GM18519 (cell line): ENCODE measurements at regions not wholly inside any gene's neighbourhood (a gene's known extent, or its start where the extent isn't known, plus 50 kb on each side); places are given as distances from the start of the nearest gene placed in this dataset.
"Not testable (repeated sequence)": the region's sequence is repeated elsewhere in the genome, so short reads cannot be mapped to it uniquely, and the experiment has no call there.

ENCODE experiments used
- ATAC-seq: cut with Tn5 transposase; IDR thresholded peaks from one replicate; pipeline ENCODE4 v1.9.1; 2021; ENCODE audit warnings: mild to moderate bottlenecking, moderate library complexity; ENCODE audit not compliant: unreplicated experiment, low FRiP score

- no peak for ATAC-seq
These were observed 643.5 kb upstream of the ID4 start for GRCh38 chr6:19193624-19194023.

DNA sequence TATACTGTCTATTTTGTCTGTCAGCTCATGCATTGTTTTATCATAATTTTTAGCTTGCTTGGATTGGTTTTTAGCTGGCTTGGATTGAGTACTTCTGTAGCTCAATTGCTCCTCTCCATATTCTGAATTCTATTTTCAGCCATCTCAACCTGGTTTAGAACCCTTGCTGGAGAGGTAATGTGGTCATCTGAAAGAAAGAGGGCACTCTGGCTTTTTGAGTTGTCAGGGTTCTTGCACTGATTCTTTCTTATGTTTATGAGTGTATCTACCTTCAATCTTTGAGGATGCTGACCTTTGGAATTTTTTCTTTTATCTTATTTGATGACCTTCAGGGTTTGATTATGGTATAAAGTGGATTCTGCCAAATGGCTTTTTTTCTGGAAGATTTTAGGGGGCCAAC is 632.7 kb upstream of the ID4 start:
- ATAC-seq: no peak

GRCh38 chr6:19205076-19205475 is 632.1 kb upstream of the ID4 start:
- ATAC-seq: no peak

DNA sequence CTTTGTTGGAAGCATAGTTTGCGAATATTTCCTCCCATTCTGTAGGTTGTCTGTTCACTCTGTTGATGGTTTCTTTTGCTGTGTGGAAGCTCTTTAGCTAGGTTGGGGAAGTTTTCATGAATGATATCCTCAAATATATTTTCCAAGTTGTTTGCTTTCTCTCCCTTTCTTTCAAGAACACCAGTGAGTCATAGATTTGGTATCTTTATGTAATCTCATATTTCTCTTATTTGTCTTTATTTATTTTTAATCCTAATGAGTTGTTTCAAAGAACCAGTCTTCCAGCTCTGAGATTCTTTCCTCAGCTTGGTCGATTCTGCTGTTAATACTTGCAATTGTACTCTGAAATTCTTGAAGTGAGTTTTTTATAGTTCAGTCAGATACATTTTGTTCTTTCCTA is 628.0 kb upstream of the ID4 start:
- ATAC-seq: no peak

DNA sequence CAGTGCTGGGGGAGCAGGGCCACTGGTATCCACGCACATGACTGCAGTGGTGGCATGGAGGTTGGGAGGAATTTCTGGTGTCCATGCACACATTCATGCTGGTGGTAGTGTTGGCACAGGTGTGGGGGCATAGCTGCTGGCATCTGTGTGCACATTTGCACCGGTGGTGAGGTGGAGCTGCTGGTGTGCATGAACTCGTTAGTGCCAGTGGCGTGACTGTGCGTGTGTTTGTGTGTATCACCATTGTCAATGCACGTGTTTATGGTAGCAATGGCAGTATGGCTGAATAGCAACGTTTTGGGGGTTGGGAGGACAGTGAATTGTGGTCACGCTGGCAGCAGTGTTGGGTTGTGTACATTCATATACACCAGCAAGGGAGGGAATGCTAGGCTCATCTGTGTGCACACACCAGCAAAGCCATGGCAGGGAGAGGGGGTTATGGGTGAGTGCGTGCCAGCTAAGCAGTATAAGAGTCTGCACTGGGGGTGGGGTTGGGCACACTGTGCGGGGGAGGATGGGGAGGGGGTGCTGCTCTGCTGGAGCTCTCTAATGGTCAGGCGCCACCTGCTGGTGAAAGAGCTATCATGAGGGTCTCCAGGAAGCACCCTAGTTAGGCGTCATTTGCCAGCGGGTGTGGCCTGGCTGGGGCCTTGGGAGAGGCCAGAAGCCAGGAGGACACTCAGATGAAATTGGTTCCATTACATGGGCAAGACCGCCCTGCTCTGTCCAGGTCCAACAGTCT is 626.1 kb upstream of the ID4 start:
- no peak for ATAC-seq

GRCh38 chr6:19214231-19214630 is 622.9 kb upstream of the ID4 start:
- ATAC-seq: no peak

DNA sequence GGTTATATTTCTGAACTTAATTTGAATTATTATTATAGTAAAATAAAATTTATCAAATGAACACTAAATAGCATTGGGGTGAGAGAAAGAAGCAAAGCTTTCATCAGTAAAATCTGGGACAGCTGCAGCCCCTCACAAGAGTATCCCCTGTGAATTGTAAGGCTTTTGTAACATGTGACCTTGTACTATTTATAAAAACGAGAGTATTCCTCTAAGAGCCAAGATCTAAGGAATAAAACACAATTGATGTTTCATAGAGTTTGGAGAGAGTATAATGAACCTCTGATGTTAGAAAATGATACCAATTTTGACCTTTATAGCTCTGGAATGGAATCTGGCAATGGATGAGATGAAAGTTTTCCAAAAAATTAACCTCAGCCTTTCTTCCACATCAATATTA is 617.2 kb upstream of the ID4 start:
- no peak for ATAC-seq

- no peak for ATAC-seq
These were observed 605.1 kb upstream of the ID4 start for GRCh38 chr6:19231878-19232561.

DNA sequence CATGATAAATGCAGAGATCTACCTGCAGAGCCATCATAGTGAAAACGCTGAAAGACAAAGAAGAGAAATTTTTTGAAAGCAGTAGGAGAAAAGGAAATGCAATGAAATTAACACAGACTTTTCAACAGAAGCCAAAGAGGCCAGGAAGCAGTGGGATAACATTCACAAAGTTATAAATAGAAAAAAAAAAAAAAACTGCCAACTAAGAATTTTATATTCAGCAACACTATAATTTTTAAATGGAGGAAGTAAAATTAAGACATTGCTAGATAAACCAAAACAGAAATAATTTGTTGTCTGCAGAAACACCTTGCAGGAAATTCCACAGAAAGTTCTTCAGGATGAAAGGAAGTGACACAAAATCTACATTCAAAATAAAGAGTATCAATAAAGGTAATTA is 591.5 kb upstream of the ID4 start:
- no peak for ATAC-seq

GRCh38 chr6:19247181-19247580 is 590.0 kb upstream of the ID4 start:
- ATAC-seq: not testable (repeated sequence)

- ATAC-seq: not testable (repeated sequence)
These were observed 581.0 kb upstream of the ID4 start for GRCh38 chr6:19256123-19256522.

GRCh38 chr6:19261642-19262041 is 575.5 kb upstream of the ID4 start:
- no peak for ATAC-seq

DNA sequence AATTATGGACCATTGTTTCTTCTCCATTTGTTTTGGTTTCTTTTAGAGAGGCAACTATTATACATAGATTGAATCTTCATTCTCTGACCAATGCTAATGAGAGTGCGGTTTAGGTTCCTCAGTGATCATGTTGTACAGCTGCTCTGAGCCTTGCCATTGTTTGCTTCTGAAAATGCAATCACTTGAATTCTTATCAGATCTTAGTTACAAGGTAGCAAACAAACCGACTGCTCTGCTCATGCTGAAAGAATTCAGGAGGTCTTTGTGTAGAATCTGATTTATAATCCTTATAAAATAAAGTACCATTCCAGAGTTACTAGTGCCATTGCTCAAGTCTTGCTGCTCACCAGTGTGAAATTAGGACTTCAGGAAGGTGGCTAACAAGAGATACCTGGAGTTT is 569.1 kb upstream of the ID4 start:
- ATAC-seq: no peak

DNA sequence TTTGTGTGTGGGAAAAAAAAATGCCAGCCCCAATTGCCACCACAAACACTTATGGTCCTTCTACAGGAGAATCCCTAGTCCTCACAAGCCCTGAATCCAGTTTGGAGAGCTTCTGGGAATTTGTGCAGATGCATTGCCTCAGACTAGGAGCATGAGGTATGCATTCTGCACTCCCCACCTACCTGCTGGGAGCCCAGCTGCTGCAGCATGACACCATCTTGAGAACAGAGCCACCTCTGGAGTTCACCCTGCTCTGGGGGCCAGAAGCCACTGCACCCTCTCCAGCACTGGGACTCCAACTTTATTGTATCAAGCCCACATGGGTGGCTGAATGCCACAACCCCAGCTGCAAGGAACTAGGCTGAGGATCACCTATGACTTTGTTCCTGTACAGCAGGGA is 568.5 kb upstream of the ID4 start:
- no peak for ATAC-seq

DNA sequence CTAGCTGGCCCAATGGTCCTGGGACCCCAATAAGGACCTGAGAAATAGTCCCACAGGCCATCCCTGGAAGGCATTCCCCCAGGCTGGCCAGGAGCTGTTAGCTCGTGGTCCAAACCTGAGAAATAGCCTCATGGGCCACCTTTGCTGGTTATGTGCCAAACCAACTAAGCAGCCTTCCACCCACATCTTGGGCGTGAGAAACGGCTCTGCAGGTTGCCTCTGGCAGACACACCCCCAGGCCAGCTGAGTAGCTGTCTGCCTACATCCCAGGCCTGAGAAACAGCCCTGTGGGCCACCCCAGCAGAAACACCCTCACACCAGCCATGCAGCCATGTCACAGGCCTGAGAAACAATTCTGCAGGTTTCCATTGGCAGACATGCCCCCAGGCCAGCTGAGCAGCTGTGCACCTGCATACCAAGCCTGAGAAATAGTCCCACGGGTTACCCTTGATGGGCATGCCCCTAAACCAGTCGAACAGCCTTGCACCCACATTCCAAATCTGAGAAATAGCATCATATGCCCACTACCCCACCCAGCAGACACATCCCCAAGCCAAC is 567.8 kb upstream of the ID4 start:
- ATAC-seq: no peak

GRCh38 chr6:19270616-19271015 is 566.6 kb upstream of the ID4 start:
- no peak for ATAC-seq

DNA sequence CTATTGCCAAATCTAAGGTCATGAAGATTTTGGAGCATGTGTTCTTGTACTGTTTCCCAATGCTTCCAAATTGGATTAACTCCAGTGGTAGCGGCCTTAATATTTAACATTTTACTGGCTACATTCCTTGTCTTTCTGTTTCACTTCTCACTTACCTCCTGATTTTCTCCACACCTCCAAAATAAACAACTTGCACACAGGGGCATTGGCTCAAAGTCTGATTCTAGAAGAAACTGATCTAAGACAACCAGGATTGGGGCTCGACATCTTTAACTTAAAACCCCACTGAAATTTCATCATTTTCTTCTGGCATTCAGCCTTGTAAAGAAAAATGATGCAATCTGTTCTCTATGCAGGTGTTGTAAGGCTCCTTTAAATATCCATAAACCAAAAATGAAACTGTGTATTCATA is 557.9 kb upstream of the ID4 start:
- ATAC-seq: no peak

DNA sequence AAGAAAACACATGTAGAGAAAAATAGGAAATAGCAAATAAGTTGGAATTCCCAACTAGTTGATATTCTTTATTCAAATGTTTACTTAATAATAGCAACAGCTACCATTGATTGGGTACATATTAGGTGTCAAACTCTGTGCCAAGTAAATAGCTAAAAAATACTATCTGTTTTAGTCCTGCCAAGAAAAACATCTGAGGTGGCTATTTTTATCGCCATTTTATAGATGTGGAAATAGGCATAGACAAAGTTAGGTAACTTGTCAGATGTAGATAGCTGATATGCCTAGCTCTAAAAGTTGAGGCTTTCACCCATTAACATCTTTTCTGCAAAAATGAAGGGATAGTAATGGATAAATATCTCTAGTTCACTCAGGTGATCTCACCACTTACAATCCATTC is 549.2 kb upstream of the ID4 start:
- no peak for ATAC-seq

DNA sequence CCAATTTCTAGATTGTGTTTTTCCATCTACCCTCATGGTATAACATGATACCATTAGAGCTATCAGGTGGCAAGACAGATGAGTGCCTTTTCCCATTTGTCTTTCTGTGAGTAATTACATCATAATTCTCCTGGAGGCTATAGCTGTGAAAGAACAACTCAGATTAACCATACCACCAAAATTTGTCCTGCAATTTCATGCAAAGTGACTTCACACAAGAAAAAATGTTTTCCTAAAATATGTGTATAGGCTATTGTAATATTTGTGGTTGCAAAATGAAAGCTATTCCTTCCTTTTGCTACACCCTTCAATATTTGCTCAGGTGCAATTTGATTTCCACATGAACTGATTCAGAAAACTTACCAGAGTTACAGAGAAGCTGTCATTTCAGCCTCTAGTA is 547.7 kb upstream of the ID4 start:
- no peak for ATAC-seq

DNA sequence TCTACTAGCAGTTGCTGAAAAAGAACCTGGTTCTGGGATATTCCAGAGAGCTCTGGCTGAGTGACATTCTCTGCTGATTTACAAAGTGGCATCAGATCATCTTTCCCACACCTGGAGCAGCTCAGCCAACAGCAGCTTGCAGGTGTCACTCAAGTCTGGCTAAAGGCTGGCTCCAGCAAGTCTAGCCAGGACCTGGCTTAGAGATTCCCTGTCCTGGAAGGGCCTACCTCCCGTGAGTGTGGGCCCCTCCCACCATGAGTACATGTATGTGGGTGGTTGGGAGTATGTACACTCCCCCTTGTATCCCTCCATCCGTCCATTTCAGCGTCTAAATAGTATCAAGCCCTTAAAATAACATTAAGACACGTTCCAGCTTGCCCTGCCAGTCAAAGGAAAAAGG is 539.3 kb upstream of the ID4 start:
- no peak for ATAC-seq

GRCh38 chr6:19298421-19298820 is 538.7 kb upstream of the ID4 start:
- ATAC-seq: no peak

- no peak for ATAC-seq
These were observed 538.0 kb upstream of the ID4 start for GRCh38 chr6:19299129-19299528.
